Fibroblast of lung (primary cell): ENCODE measurements at regions not wholly inside any gene's neighbourhood (a gene's known extent, or its start where the extent isn't known, plus 50 kb on each side); places are given as distances from the start of the nearest gene placed in this dataset.

Experiments used
- CTCF ChIP-seq, 2 donors: IDR thresholded peaks in 1 of 2; conservative IDR thresholded peaks in 1 of 2; 1 replicate in 1 of 2; 2 replicates in 1 of 2; pipeline ENCODE4 v1.5.1; 2011 to 2012; ENCODE audit warnings: low read length in 2 of 2, control low read depth in 1 of 2, inconsistent platforms in 1 of 2, low read depth in 1 of 2, mild to moderate bottlenecking in 1 of 2
- EZH2 ChIP-seq: IDR thresholded peaks from 2 replicates; pipeline ENCODE4 v1.5.1; 2012; ENCODE audit warnings: low read length, control low read depth, mild to moderate bottlenecking; ENCODE audit errors: missing control alignments

GRCh38 chr7:33725111-33726025 is 180.0 kb upstream of the BMPER start:
- TF ChIP-seq CTCF (conservative IDR thresholded peaks at IDR 0.05 in 1 of 2, IDR thresholded peaks at IDR 0.05 in 1 of 2; ENCODE audit: low read depth in 1 of 2, low read length in 2 of 2) (no peak), EZH2 (no peak)
